H4 (cell line): ENCODE measurements at regions not wholly inside any gene's neighbourhood (a gene's known extent, or its start where the extent isn't known, plus 50 kb on each side); places are given as distances from the start of the nearest gene placed in this dataset.

Experiments
- DNase-seq: peaks from one replicate; pipeline ENCODE4 v3.0.0-alpha.2; 2015; ENCODE audit warnings: low spot score

DNA sequence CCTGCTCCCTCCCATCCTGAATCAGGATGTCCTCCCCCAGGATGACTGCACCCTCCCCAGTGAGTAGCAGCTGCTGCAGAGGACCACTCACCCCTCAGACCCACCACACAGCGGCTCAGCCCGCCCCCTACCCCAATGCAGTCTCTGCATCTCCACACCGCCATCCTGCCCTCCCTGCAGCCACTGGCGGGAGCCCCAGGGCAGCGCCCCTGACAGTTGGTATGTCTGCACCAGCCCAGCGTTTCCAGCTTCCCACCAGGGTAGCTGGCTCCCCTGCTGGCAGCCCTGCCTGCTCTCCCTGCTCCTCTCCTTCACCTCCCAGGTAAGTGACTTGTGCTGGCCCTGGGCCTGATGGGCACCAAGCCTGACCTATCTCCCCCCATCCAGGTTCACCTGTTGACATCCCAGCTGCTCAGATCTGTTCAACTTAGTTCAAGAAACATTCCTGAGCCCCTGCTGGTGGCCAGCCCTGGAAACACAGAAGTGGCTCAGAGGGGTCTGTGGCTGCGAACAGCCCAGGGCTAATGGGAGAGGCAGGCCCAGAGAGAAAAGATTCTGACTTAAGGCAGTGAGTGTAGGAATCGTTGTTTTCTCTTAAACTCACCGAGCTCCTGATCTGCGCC lies 117.7 kb upstream of the RAB6C start:
- no peak for DNase-seq

DNA sequence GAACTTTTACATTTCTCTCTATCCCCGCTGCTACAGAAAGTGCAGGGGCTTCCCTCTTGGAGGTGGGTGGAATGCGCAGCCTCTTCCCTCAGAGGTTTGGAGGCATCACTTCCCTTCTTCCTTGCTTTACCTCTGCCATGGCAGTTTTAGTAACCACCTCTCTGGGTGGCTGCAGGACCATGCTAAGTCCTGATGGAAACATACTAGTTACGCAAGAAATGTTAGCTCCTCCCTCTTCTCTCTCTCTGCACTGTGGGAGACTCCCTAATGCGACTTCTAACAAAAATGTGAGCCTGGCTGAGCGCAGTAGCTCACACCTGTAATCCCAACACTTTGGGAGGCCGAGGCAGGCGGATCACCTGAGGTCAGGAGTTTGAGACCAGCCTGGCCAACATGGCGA lies 116.8 kb upstream of the RAB6C start:
- DNase-seq = no peak

DNA sequence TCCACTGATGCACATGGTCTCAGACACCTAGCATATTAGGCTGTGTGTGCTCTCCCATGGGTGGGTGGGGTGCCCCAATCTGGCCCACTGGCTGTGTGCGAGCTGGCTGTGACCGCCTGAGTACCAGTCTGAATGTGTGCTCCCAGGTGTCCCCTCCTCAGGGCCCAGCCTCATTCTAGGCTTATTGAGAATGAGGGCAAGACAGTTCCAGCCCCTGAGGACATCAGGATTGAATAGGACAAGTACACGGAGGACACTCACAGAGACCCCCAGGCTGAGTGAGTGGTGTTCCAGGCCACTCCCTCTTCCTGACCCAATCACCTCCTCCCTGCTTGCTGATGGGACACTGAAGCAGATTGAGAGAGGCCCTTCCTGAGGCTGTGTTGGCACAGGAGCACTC lies 116.1 kb upstream of the RAB6C start:
- DNase-seq = no peak

DNA sequence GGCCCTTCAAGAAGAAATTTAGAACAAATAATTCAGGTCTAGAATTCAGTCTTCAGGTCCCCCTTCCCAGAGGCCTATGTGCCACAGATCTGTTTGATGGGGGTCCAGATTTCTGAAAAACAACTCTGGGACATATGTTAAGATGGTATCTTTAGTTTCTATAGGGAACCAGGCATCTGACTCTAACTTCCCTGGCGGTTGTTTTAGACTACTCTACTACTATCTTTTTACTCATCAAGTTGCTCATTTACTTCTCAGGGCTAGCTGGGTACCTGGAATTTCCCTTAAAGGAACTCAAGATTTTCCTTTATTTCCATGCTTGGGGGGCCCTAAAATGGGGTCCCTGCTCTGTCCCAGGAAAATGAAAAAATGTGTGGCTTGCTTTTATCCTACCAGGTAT lies 114.7 kb upstream of the RAB6C start:
- DNase-seq = no peak

DNA sequence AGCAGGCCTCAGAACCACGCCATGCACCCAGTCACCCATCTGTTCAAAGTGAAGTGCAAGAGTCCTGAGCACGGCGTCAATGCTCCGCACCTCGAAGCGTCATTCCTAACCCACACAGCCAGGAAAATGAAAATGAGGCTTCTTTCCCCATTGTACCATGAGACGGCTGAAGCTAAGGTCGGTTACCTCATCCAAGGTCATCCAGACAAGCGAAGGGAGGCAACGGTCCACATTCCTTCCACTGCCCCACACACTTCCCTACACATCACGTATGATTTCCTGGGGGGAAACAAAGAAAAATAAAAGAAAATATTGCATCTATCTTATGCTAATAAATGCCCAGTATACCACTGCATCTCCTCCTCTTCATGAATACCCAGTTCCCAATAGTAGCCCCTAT lies 113.5 kb upstream of the RAB6C start:
- DNase-seq = no peak

DNA sequence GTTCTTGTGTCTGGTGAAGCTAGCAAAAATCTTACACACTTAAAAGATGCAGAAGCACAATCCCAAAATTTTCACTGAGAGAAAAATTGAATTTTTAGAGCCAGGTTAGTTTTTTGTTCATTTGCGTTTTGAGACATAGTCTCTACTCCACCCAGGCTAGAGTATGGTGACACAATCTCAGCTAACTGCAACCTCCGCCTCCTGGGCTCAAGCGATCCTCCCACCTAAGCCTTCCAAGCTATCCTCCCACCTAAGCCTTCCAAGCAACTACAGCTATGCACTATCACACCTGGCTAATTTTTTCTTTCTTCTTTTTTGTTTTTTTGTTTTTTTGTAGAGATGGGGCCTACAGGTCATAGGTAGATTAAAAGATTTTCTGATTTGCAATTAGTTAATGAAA lies 113.1 kb upstream of the RAB6C start:
- DNase-seq = no peak

DNA sequence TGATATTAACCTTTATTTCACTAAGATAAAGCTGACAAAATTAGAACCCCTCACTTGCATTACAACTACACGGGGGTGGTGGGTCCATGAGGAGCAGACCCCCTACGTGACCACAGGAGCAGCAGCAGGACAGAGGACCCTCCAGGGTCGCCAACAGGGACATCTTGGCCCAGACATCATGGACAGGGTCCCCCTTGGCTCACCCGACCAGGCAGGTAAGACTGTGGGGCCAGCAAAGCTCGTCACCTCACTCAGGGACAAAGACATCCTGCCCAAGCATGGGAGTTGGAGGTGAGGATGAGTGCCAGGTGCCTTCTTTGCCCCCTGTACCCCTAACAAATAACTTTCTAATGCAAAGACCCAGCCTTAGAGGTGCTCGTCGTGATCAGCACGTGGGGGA lies 111.3 kb upstream of the RAB6C start:
- no peak for DNase-seq

DNA sequence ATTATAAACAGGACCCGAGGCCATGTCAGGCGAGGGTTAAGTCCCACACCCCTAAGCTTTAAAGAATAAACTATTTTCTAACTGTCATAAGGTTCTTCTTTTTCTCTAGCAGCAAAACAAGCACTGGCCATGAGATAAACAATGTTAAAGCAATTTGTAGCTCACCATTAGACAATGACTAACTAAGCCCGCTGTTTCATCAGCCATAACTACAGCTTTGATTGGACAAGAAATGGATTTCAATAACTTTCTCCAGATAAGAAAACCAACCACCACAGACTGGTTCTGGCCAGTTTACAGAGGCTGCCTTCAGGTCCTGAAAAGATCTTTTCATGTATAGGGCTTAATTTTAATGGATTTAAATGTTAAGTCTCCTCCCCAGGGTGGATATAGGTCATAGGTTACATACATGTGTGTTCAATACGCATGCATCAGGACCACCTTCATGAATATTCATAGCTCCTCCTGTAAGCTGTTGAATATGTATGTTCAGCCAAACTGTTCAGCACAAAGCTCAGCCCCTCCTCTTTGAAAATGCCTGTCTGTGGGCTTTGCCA lies 108.7 kb upstream of the RAB6C start:
- peak; percentile 54 for DNase-seq

DNA sequence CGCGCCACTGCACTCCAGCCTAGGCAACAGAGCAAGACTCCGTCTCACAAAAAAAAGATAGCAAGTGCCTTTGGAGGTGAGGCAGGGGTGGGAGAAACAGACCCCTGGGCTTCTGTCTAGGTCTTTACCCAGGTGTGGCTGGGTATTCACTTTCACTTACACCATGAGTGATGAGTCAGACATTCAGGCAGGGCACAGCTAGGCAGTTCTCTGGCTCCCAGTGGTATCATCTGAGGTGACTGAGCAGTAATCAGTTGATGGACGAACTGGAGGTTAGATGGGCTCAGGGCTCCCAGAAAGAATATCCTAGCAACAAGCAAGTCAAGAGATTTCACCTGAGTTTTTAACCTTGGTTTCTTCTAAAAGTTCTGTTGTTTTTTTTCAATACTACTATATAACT lies 107.0 kb upstream of the RAB6C start:
- no peak for DNase-seq

DNA sequence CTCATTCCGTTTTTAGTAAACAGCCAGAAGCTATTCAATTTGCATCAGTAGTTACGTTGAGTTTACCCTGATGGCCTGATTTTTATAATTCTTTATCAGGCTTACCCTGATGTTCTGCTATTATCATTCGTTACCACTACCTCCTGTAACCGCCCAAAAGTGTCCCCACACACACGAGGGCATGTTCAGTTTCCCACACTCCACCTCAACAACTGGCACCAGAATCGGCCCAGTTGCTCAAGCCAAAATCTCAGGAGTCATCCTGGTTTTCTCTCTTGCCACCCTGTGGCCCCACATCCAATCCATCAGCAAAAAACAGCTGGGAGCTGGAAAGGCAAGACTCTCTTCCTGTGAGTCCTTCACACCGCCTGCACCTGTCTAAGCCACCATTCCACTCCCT lies 102.9 kb upstream of the RAB6C start:
- DNase-seq = no peak

DNA sequence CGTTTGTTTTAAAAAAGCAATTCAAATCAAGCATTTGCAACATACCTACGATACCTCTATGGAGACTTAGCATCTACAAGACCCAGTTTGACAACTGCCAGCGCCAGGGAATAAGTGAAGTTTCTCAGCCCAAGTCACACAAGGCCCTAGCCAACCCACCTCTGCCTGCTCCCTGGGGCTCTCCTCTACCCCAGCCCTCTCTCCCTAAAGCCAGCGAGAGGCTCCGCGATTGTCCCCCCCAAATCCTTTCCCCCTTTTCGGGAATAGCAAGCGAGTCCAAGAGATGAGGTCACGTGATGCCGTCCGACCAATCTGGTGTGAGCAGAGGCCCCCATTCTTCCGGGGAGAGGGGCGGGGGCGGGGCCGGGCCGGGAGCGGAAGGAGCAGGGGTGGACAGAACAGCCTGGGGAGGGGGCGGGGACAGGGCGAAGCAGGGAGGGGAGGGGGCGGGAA lies 102.2 kb upstream of the RAB6C start:
- DNase-seq = peak; percentile 87

DNA sequence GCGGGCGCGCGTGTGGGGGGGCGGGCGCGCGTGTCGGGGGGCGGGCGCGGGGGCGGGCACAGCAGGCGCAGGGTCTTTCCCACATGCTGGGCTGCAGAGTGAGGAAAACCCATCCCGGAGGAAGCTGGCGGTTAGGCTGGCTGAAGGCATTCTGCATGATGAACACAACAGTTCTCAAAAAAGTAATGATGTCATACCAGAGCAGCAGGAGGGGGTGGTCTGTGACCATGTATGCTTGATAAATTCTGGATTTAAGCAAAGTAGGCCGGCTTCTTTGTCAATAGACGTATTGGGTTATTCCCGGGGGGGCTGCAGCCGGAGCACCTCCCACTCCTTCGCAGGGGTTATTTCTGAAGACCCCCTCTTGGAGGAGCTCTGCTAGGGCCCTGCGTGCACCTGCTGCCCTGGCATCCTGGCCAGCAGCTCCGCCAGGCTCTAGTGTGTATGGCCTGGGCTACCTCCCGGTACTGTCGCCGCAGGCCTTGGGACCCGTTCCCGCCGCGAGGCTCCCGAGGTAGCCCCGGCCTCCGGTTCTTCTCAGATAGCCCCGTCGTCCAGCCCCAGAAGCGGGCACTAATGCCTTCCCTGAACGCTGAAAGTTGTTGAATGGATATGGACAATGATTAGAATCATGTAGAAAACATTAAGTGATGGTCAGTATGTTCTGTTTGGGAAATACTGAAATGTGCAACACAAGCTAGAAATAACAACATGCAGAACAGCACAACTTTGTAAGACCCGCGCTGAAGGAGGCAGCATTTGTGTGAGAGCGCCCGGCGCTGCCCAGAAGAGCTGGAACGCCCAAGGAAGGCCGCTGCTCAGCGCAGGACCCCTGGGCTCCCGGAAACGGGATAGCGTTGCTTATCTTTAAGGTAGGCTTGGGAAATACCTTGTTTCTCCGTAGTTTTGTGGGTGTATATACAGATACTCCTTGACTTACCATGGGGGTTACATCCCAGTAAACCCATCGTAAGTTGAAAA lies 101.4 kb upstream of the RAB6C start:
- DNase-seq = peak; percentile 77

DNA sequence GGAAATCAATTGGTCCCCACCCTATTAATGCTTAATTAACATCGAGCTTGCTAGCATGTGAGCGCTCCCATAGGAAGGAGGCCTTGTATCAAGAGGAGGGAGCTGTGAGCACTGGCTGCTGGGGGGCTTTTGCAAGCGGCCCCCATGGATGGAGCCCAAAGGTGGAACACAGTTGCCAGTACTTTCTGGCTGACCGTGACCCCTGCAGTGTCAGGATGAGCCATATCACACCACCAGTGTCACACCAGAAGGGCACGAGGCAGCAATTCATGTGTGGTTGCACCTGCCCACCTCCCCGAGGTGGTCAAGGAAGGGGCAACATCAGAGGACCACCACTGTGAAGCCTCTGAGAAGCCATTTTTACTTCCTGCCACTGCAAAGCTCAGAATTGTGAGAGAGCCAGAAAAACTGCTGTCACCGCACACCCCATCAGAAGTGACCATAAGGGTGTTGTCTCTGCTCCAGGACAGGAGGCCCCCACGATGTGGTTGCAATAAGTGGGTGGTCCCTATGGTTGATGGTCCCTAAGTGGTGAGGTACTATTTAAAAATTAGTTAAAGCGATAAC lies 99.8 kb upstream of the RAB6C start:
- DNase-seq = no peak

DNA sequence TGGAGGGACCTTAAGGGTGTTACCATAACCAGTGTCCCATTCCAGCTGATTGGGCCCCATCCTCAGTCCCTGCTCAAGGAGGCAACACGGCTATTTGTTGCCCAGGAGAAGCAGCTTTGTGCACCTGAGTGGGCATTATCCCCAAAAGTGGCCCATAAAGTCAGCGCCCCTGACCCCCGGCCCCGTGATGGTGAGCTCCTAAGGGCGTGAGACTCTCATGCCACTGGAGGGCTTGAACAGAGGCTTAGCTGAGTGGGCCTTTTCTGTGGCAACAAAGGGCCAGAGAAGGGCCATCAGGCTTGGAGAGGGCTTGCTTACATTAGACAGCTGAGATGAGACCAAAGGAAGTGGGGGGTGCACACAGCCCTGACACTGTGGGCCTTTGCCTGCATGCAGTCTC lies 99.2 kb upstream of the RAB6C start:
- DNase-seq = no peak

DNA sequence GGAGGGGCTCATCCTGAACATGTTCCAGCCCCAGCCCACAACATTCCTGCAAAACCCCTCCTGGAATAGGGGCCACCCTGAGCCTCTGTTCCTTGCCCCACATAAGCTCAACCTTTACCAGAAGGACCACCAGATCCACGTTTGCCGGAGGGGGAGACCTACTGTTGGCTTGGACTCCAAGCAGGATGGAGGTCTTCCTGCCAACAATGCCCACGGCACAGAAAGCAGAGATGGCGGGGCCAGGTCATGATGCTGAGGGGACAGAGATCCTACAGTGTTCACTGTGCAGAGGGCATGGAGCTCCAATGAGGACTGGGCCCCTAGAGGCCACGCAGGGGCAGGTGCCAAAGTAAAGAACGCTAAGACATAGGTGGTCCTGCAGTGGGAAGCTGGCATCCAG lies 98.5 kb upstream of the RAB6C start:
- DNase-seq = no peak

DNA sequence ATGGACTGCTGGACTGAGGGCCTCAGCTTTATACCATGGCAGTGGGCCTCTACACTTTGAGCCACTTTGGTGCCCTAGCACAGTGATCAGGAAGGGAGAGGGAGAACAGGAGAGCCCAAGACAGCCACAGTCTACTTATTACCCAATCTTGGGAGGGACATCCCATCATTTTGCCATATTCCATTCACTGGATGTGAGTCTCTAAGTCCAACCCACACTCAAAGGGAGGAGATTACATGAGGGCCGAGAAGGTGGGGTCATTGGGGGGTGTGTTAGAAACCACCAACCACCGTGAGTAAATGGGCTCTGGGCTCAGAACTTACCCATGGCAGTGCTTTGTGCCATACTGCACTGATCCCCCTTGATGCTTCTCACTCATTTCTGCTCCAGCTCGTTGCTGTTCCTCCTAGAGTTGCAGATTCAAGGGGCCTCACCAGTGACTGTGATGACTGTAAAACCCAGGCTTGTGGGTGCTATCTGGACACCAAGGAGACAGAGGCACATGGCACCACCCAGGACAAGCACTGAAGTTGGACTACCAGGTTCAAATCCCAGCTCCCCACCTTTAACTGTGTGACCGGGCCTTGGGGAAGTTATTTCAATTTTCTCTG lies 97.6 kb upstream of the RAB6C start:
- no peak for DNase-seq

DNA sequence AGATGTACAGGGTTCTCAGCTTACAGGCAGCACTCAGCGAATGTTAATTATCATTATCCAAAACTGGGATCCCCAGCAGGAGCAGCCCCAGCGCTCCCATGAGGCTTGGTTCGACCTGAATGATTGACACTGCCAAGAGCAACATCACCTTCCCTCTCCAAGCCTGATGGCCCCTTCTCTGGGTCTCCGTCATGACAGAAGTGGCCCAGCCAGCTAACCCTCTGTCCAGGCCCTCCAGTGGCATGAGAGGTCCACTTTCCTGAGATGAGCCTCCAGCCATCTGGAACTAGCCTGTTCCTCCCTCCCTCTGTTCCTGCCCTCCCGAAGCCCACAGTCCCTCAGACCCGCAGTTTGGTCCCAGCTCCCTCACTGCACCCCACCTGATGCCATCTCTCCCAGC lies 97.0 kb upstream of the RAB6C start:
- no peak for DNase-seq

DNA sequence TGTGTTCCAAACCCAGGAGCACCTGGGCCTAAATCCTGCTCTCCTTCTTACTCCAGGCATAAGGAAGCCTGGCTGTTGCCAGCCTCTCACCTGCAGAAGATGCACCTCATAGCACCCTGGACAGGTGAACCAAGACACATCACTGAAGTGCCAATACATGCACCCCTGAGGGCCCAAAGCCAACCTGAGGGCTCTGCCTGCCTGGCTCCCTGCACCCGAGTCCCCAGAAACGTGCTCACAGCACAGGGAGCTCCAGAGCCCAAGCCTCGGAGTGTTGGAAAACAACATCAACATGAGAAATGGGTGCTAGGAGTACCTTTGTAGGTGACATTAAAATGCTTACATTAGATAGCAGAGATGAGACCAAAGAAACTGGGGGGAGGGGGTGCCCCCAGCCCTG lies 96.3 kb upstream of the RAB6C start:
- no peak for DNase-seq

DNA sequence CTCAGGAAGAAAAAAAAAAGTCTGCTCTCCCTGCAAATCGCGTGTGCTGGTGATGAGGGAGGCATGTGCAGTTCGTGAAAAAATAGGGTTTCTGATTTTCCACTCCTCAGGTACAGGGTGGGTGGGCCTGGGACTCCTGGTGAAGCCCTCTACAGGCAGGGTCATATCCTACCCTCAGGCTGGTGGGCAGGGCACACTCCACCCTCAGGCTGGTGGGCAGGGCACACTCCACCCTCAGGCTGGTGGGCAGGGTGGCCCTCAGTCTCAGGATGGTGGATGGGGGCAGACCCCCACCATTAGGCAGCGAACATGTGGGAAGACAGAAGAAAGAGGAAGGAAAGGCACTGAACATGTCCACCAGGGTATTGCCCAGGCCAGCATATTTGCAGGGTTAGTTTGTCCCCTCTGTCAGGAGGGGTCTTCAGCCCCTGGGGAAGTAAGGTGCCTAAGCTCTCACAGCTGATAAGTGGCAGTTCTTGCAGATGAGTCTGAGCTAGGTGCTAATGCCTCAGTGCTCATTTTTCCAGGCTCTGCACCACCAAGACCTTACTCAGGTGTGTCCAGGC lies 95.2 kb upstream of the RAB6C start:
- DNase-seq = no peak

DNA sequence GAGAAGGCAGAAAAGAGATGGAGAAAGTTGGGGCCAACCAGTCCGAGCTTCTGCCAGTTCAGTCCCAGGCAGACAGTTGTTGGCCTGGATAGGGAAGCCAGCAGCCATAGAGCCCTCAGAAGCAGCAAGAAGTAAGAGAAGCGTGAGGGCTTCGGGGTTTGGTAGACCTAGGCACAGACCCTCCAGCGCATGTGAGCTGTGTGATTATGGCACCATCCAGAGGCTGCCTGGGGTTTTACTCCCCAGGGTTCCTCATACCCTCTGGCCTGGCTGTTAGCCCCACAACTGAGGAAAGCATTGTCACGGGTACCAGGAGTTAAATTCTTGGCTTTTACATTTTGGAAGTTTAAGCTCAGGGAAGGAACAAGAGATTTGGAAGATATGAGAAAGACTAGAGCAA lies 93.7 kb upstream of the RAB6C start:
- no peak for DNase-seq

DNA sequence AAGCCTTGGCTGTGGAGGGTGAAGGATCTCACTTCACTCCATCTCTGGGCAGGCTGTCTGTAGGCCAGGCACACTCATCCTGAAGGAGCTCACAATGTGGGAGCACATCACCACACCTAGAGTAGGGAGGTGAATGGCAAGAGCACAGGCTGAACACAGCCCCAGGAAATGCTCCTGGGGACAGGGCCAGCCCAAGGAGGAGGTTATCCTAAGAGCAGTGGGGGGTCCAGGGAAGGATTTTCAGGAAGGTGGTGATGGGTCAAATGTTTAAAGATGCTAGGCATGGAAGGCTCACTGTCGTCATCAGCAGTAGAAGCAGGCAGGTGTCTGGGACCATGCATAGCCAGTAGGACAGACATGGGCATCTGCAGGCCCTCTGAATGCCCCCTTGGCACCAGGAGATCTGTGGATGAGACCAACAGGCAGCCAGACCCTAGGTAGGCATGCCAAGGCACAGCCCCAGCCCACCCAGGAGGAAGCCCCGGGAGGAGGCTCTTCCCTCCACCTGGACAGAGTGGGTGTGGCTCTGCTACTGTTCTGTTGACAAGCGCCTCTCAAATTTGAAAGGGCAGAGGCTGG lies 91.7 kb upstream of the RAB6C start:
- no peak for DNase-seq

DNA sequence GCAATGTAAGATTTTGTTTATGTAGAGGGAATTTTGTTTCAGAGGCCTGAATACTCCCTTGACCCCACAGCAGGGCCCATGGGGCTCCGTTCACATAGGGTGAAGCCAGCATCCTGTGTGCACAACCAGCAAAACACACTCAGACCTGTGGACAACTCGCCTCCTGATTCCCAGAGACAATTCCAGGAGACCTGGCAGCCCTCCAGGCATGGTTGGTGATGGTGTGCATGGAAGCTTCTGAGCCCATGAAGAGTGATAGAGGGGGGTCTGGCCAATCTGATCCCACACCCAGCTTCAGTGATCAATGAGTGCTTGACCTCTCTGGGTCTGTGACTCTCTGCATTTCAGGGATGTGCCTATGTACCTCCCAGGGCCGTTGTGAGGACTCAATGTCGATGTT lies 91.0 kb upstream of the RAB6C start:
- DNase-seq = no peak
